ENCODE measurements at regions not wholly inside any gene's neighbourhood (a gene's known extent, or its start where the extent isn't known, plus 50 kb on each side); places are given as distances from the start of the nearest gene placed in this dataset.

- Histone ChIP-seq H3K27me3 (replicated peaks in 1 of 4; ENCODE audit: control extremely low read depth in 1 of 4, control insufficient read depth in 3 of 4, insufficient read depth in 4 of 4, low read length in 3 of 4) (peaks cover 0 to 3% (median 0%) of the 10 kb centered on the region in 4 experiments), H3K27ac (ENCODE audit: low read length in 2 of 2) (no peak overlapping the region), H3K4me3 (ENCODE audit: control extremely low read depth in 1 of 5, extremely low read depth in 1 of 5, insufficient read depth in 1 of 5, low read depth in 2 of 5, low read length in 4 of 5) (no peak overlapping the region), H3K36me3 (replicated peaks in 1 of 2; ENCODE audit: control extremely low read depth in 1 of 2, control insufficient read depth in 1 of 2, extremely low read depth in 1 of 2, insufficient read depth in 2 of 2, low read length in 1 of 2) (no peaks in the 10 kb centered on the region), H3K9me3 (ENCODE audit: control extremely low read depth in 1 of 3, control insufficient read depth in 2 of 3, insufficient read depth in 1 of 3, low read length in 2 of 3) (peaks cover 0 to 6% (median 2%) of the 10 kb centered on the region in 3 donors), H3K79me2 (ENCODE audit: control insufficient read depth, insufficient read depth, low read length) (no peaks in the 10 kb centered on the region), H3K4me2 (replicated peaks; ENCODE audit: low read depth, low read length, poor library complexity, severe bottlenecking) (no peak overlapping the region), H2AFZ (ENCODE audit: insufficient read depth, low read depth, low read length, poor library complexity, severe bottlenecking) (no peak overlapping the region), H4K20me1 (ENCODE audit: control insufficient read depth, insufficient read depth, low read length, poor library complexity, severe bottlenecking) (no peaks in the 10 kb centered on the region), H3K9ac (ENCODE audit: low read length) (no peak overlapping the region), H3K4me1 (ENCODE audit: control insufficient read depth in 2 of 2, insufficient read depth in 2 of 2, low read length in 2 of 2) (no peaks in the 10 kb centered on the region)
- TF ChIP-seq EZH2 (IDR thresholded peaks at IDR 0.05; ENCODE audit: borderline replicate concordance, insufficient read depth, low read depth, low read length, poor library complexity, severe bottlenecking): no peak
- no peak for TF ChIP-seq CTCF (IDR thresholded peaks at IDR 0.05)
- ChIA-PET POLR2A (no interaction called here), CTCF (no interaction called here)
- 63% methylated on average over 4 of the region's 4 CpGs for whole genome bisulfite sequencing (ENCODE audit: insufficient coverage)
- Mint-ChIP-seq H3K4me3 (no peak overlapping the region), H3K27ac (no peak overlapping the region), H3K4me1 (no peaks in the 10 kb centered on the region), H3K27me3 (peaks cover 19% of the 10 kb centered on the region), H3K9me3 (ENCODE audit: insufficient read depth) (peaks cover 4% of the 10 kb centered on the region)
- DNase-seq (no peak), ATAC-seq (ENCODE audit: low read depth) (no peak)
- intact Hi-C loops (cut with micrococcal nuclease): no loop called here
These were observed 123.2 kb downstream of the KCNS3 start for GRCh38 chr2:18001671-18002070.

DNA sequence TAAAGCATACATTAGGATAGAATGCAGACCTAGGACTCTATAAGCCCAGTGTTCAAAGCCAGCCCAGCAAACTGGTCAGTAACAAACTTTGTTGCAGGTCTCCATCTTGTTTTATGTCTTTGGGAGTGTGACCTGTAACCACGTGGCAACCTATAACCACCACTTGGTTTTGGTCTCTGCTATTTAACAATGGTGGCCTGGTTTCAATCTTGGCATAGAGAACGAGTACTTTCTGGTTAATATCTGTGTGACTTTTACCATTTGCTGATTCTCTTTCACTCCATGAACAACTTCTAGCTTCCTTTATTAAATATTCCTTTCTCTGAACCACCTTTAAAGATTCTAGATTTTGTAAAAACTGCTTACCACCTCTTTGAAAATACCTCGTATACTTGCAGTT, 118.5 kb downstream of the KCNS3 start:
- Histone ChIP-seq H3K79me2 (ENCODE audit: control insufficient read depth, insufficient read depth, low read length) (no peaks in the 10 kb centered on the region), H4K20me1 (ENCODE audit: control insufficient read depth, insufficient read depth, low read length, poor library complexity, severe bottlenecking) (no peaks in the 10 kb centered on the region), H3K4me3 (ENCODE audit: control extremely low read depth in 1 of 5, extremely low read depth in 1 of 5, insufficient read depth in 1 of 5, low read depth in 2 of 5, low read length in 4 of 5) (no peak overlapping the region), H3K9me3 (ENCODE audit: control extremely low read depth in 1 of 3, control insufficient read depth in 2 of 3, insufficient read depth in 1 of 3, low read length in 2 of 3) (peaks cover 0 to 16% (median 2%) of the 10 kb centered on the region in 3 donors), H3K27ac (ENCODE audit: low read length in 2 of 2) (no peak overlapping the region), H3K9ac (ENCODE audit: low read length) (no peak overlapping the region), H3K4me2 (replicated peaks; ENCODE audit: low read depth, low read length, poor library complexity, severe bottlenecking) (no peak overlapping the region), H3K4me1 (ENCODE audit: control insufficient read depth in 2 of 2, insufficient read depth in 2 of 2, low read length in 2 of 2) (no peaks in the 10 kb centered on the region), H3K36me3 (replicated peaks in 1 of 2; ENCODE audit: control extremely low read depth in 1 of 2, control insufficient read depth in 1 of 2, extremely low read depth in 1 of 2, insufficient read depth in 2 of 2, low read length in 1 of 2) (no peaks in the 10 kb centered on the region), H3K27me3 (replicated peaks in 1 of 4; ENCODE audit: control extremely low read depth in 1 of 4, control insufficient read depth in 3 of 4, insufficient read depth in 4 of 4, low read length in 3 of 4) (peaks cover 0 to 3% (median 0%) of the 10 kb centered on the region in 4 experiments), H2AFZ (ENCODE audit: insufficient read depth, low read depth, low read length, poor library complexity, severe bottlenecking) (no peak overlapping the region)
- ChIA-PET POLR2A (no interaction called here), CTCF (no interaction called here)
- intact Hi-C loops (cut with micrococcal nuclease): no loop called here
- Mint-ChIP-seq H3K27ac (no peak overlapping the region), H3K4me3 (no peak overlapping the region), H3K9me3 (ENCODE audit: insufficient read depth) (peaks cover 5% of the 10 kb centered on the region), H3K27me3 (peaks cover 10% of the 10 kb centered on the region), H3K4me1 (no peaks in the 10 kb centered on the region)
- DNase-seq (no peak), ATAC-seq (ENCODE audit: low read depth) (no peak)
- no CpG with 5 or more reads among the region's 3 CpGs for WGBS (ENCODE audit: insufficient coverage)
- TF ChIP-seq CTCF (IDR thresholded peaks at IDR 0.05): no peak
- no peak for TF ChIP-seq EZH2 (IDR thresholded peaks at IDR 0.05; ENCODE audit: borderline replicate concordance, insufficient read depth, low read depth, low read length, poor library complexity, severe bottlenecking)

All from B cell (primary cell).